HEK293T (cell line): ENCODE measurements at regions not wholly inside any gene's neighbourhood (a gene's known extent, or its start where the extent isn't known, plus 50 kb on each side); places are given as distances from the start of the nearest gene placed in this dataset.

Source experiments
- BHLHE40 ChIP-seq: fragments of 450-650 bp; IDR thresholded peaks from 2 replicates; pipeline ENCODE4 v1.6.1; 2016; ENCODE audit warnings: mild to moderate bottlenecking, moderate library complexity, borderline replicate concordance
- FOXM1 ChIP-seq: fragments of 450-650 bp; IDR thresholded peaks from 2 replicates; pipeline ENCODE4 v1.6.1; 2017; ENCODE audit warnings: mild to moderate bottlenecking, borderline replicate concordance
- HDGF ChIP-seq: fragments of 450-650 bp; IDR thresholded peaks from 2 replicates; pipeline ENCODE4 v1.6.1; 2017; ENCODE audit warnings: antibody characterized with exemption, borderline replicate concordance
- NFRKB ChIP-seq: fragments of 450-650 bp; IDR thresholded peaks from 2 replicates; pipeline ENCODE4 v1.6.1; 2016; ENCODE audit warnings: mild to moderate bottlenecking, moderate library complexity
- SP1 ChIP-seq: fragments of 450-650 bp; IDR thresholded peaks from 2 replicates; pipeline ENCODE4 v1.6.1; 2017
- TARDBP ChIP-seq: fragments of 450-650 bp; IDR thresholded peaks from 2 replicates; pipeline ENCODE4 v1.6.1; 2016

DNA sequence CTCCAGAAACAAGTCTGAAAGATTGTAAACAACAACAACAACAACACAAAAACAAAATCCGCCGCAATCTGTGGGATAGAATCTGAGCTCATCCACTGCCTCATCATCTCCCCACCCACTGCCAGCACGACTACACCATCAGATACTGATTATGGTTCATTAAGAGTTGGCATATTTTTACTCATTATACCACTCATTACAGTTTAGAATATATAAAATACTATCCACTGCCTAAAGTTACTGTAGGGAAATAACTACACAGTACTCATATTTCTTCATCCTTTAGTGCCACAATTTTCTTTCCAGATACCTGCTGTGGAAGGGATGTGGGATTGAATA, 152.5 kb upstream of the PEX5L start:
- TF ChIP-seq SP1 (no peak), BHLHE40 (no peak), TARDBP (no peak), FOXM1 (no peak), HDGF (no peak), NFRKB (no peak)
